K562 (cell line): ENCODE measurements at regions not wholly inside any gene's neighbourhood (a gene's known extent, or its start where the extent isn't known, plus 50 kb on each side); places are given as distances from the start of the nearest gene placed in this dataset.

ENCODE experiments used
- ATAC-seq: fragments of 200-7000 bp; cut with Tn5 transposase; 3 replicates; pipeline ENCODE4 v1.9.1; 2020; ENCODE audit warnings: moderate library complexity
- BruUV-seq: library from RNA; stranded (reverse); fragments of 400-500 nt; replicated peaks from 2 replicates; lab custom pipeline; 2021; lab: Mats Ljungman, UMichigan
- CTCF ChIA-PET: fragments of 300-600 bp; formaldehyde crosslinking; extraction: SDS; loops from one replicate; lab custom pipeline; 2021; ENCODE audit warnings: low intra/inter-chr PET ratio; lab: Yijun Ruan, JAX
- POLR2A ChIA-PET: fragments of 300-600, 350-650 bp; sonication (Branson Sonifier 250); formaldehyde crosslinking; extraction: SDS; loops from one replicate; lab custom pipeline; 2021; ENCODE audit warnings: antibody characterized with exemption, inconsistent platforms; lab: Yijun Ruan, JAX
- DNase-seq, 4 experiments: peaks; one replicate each; pipeline versions ENCODE4 v3.0.0 to v3.0.0-alpha.2; 2011 to 2018; ENCODE audit warnings: low spot score in 3 of 4, mixed read lengths in 3 of 4; ENCODE audit errors: extremely low read depth in 1 of 4
- FAIRE-seq: peaks from 2 replicates; lab custom pipeline; 2011; peaks lifted over from hg19 to GRCh38; lab: Jason Lieb, UNC
- H2AFZ ChIP-seq: 2 replicates; pipeline ENCODE4 v1.6.0; 2011; ENCODE audit warnings: low read depth, low read length, control low read depth, inconsistent platforms
- H3K27ac ChIP-seq: fragments of 200-600 bp; 3 replicates; pipeline ENCODE4 v1.8.0; 2011; ENCODE audit warnings: low read depth, mild to moderate bottlenecking, control low read depth, inconsistent platforms, low read length, moderate library complexity, mixed read lengths; ENCODE audit errors: extremely low read depth
- H3K27me3 ChIP-seq, 2 experiments: fragments of 300-600 bp in 1 of 2; 2 replicates in 1 of 2; 3 replicates in 1 of 2; pipeline versions ENCODE4 v1.6.0 to v1.8.0; 2011; ENCODE audit warnings: inconsistent platforms in 2 of 2, low read length in 2 of 2, mild to moderate bottlenecking in 1 of 2, mixed read lengths in 1 of 2, moderate library complexity in 1 of 2; ENCODE audit not compliant: control insufficient read depth in 2 of 2, insufficient read depth in 2 of 2
- H3K36me3 ChIP-seq: fragments of 300-600 bp; 3 replicates; pipeline ENCODE4 v1.8.0; 2011; ENCODE audit warnings: mild to moderate bottlenecking, low read length, inconsistent platforms; ENCODE audit not compliant: control insufficient read depth, insufficient read depth
- H3K4me1 ChIP-seq, 2 experiments: fragments of 200-600 bp in 1 of 2; replicated peaks in 1 of 2; 2 replicates in 1 of 2; 3 replicates in 1 of 2; pipeline versions ENCODE4 v1.5.1 to v1.8.0; 2011; ENCODE audit warnings: inconsistent platforms in 2 of 2, low read length in 2 of 2, mild to moderate bottlenecking in 1 of 2, mixed read lengths in 1 of 2, moderate library complexity in 1 of 2; ENCODE audit not compliant: control insufficient read depth in 2 of 2, insufficient read depth in 2 of 2
- H3K4me2 ChIP-seq: 2 replicates; pipeline ENCODE4 v1.6.1; 2011; ENCODE audit warnings: low read length, control low read depth, inconsistent platforms, mixed read lengths; ENCODE audit not compliant: insufficient read depth
- H3K4me3 ChIP-seq: fragments of 200-600 bp; sonication (generic), shearing (Covaris generic); 2 replicates; pipeline ENCODE4 v1.5.1; 2016; ENCODE audit warnings: control low read depth, inconsistent platforms
- H3K79me2 ChIP-seq: fragments of 200-600 bp; 3 replicates; pipeline ENCODE4 v1.8.0; 2011; ENCODE audit warnings: low read length, inconsistent platforms; ENCODE audit not compliant: control insufficient read depth, insufficient read depth
- H3K9ac ChIP-seq, 2 experiments: 2 replicates each; pipeline versions ENCODE4 v1.6.0 to v1.6.1; 2011; ENCODE audit warnings: low read depth in 2 of 2, low read length in 2 of 2, control low read depth in 1 of 2, inconsistent platforms in 1 of 2, mild to moderate bottlenecking in 1 of 2, mixed read lengths in 1 of 2; ENCODE audit not compliant: insufficient read depth in 1 of 2
- H3K9me1 ChIP-seq: one replicate; pipeline ENCODE4 v1.6.0; 2011; ENCODE audit warnings: inconsistent platforms, mild to moderate bottlenecking, low read length, moderate library complexity; ENCODE audit not compliant: control insufficient read depth, insufficient read depth
- H3K9me3 ChIP-seq: replicated peaks from 2 replicates; pipeline ENCODE4 v1.5.1; 2011; ENCODE audit warnings: low read depth, low read length, inconsistent platforms; ENCODE audit not compliant: control insufficient read depth, insufficient read depth
- H4K20me1 ChIP-seq: replicated peaks from 2 replicates; pipeline ENCODE4 v1.6.1; 2011; ENCODE audit warnings: low read length, inconsistent platforms, mixed read lengths; ENCODE audit not compliant: control insufficient read depth, insufficient read depth
- BRD9 ChIP-seq: fragments of 450-650 bp; IDR thresholded peaks from 2 replicates; pipeline ENCODE4 v1.6.1; 2018; ENCODE audit warnings: low read depth; ENCODE audit not compliant: partially characterized antibody
- DPF2 ChIP-seq: fragments of 450-650 bp; IDR thresholded peaks from 2 replicates; pipeline ENCODE4 v1.6.1; 2016
- ETS2 ChIP-seq: IDR thresholded peaks from 2 replicates; pipeline ENCODE4 v1.6.1; 2016; ENCODE audit warnings: borderline replicate concordance, missing genetic modification characterization, mild to moderate bottlenecking, moderate library complexity, missing compliant biosample characterization; ENCODE audit not compliant: poor library complexity, severe bottlenecking
- FOXM1 ChIP-seq, 2 experiments: fragments of 450-650 bp in 1 of 2; sonication (generic) in 1 of 2; formaldehyde crosslinking in 1 of 2; IDR thresholded peaks; 2 replicates each; pipeline versions ENCODE4 v1.6.1 to v1.9.0; 2017 to 2022; ENCODE audit warnings: low read depth in 2 of 2, mild to moderate bottlenecking in 2 of 2, missing genetic modification reagents in 1 of 2, moderate library complexity in 1 of 2
- MAZ ChIP-seq, 2 experiments: fragments of 450-650 bp in 1 of 2; sonication (generic) in 1 of 2; formaldehyde crosslinking; IDR thresholded peaks in 1 of 2; conservative IDR thresholded peaks in 1 of 2; 2 replicates each; pipeline versions ENCODE4 v1.4.0 to v1.5.0; 2020; ENCODE audit warnings: mild to moderate bottlenecking in 1 of 2, missing genetic modification reagents in 1 of 2
- NCOA4 ChIP-seq: fragments of 450-650 bp; IDR thresholded peaks from 2 replicates; pipeline ENCODE4 v1.6.1; 2018; ENCODE audit warnings: mild to moderate bottlenecking; ENCODE audit not compliant: partially characterized antibody
- NELFE ChIP-seq: IDR thresholded peaks from 2 replicates; pipeline ENCODE4 v1.6.1; 2011; ENCODE audit warnings: mild to moderate bottlenecking; ENCODE audit not compliant: insufficient read depth, insufficient read length
- WGBS: fragments of 100-300 bp; shearing (Covaris generic); methylation state at CpG from one replicate; pipeline ENCODE4 v1.1.6; 2016; ENCODE audit warnings: low coverage, mixed read lengths; ENCODE audit not compliant: insufficient coverage; ENCODE audit errors: missing lambda C conversion rate; 5-methylcytosine and 5-hydroxymethylcytosine counted together
- in situ Hi-C: fragments of 300-500 bp; cut with MboI; formaldehyde crosslinking; loops from 4 replicates; pipeline ENCODE4 v1.15.0; 2018; ENCODE audit warnings: inconsistent platforms, mixed read lengths
- intact Hi-C: fragments of 100-400 bp; cut with micrococcal nuclease; formaldehyde crosslinking; loops from 2 replicates; pipeline ENCODE4 v1.14.2; 2022
- TF ChIP-seq, protein P1 (sequence below): fragments of 250-450 bp; sonication (Bioruptor Pico); IDR thresholded peaks from 2 replicates; pipeline ENCODE4 v1.5.0; 2021; ENCODE audit warnings: mild to moderate bottlenecking, moderate library complexity
- TF ChIP-seq, protein P2 (sequence below): IDR thresholded peaks from 2 replicates; pipeline ENCODE4 v1.6.1; 2012; ENCODE audit warnings: low read depth, low read length, improper control_type of control experiment, borderline replicate concordance
- TF ChIP-seq, protein P3 (sequence below): sonication (generic); formaldehyde crosslinking; IDR thresholded peaks from 2 replicates; pipeline ENCODE4 v1.8.0; 2022; ENCODE audit warnings: mild to moderate bottlenecking, missing genetic modification reagents
- TF ChIP-seq, protein P4 (sequence below), 2 experiments: fragments of 450-650 bp; IDR thresholded peaks; 2 replicates each; pipeline ENCODE4 v1.6.1; 2016

DNA sequence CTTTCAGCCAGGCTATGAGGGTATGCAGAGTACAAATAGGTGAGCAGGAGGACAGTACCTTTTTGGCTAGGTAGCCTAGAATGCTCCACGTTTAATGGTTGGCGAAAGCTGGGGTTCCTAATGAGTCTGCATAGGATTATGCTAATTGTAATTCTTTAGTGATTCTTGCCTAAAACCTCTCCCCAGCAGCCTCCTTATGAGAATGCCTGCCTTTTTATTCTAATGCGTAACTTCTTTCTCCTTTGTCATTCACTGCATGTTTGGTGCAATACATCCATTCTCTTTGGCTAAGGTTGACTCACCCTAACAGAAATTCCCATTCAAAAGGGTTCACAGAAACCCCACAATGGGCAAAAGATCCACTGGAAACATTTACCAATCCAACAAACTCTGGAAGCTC lies 752.2 kb downstream of the FSCB start:
- no peak for TF ChIP-seq ETS2
- no peak for TF ChIP-seq BRD9
- no peak for TF ChIP-seq MAZ (CRISPR knock-in tag; conservative IDR thresholded peaks at IDR 0.05 in 1 of 2, IDR thresholded peaks at IDR 0.05 in 1 of 2)
- no peak for TF ChIP-seq FOXM1 (IDR thresholded peaks at IDR 0.05; ENCODE audit: low read depth)
- TF ChIP-seq FOXM1 (CRISPR knock-in tag; IDR thresholded peaks at IDR 0.05; ENCODE audit: low read depth) = no peak
- TF ChIP-seq, protein P1, sequence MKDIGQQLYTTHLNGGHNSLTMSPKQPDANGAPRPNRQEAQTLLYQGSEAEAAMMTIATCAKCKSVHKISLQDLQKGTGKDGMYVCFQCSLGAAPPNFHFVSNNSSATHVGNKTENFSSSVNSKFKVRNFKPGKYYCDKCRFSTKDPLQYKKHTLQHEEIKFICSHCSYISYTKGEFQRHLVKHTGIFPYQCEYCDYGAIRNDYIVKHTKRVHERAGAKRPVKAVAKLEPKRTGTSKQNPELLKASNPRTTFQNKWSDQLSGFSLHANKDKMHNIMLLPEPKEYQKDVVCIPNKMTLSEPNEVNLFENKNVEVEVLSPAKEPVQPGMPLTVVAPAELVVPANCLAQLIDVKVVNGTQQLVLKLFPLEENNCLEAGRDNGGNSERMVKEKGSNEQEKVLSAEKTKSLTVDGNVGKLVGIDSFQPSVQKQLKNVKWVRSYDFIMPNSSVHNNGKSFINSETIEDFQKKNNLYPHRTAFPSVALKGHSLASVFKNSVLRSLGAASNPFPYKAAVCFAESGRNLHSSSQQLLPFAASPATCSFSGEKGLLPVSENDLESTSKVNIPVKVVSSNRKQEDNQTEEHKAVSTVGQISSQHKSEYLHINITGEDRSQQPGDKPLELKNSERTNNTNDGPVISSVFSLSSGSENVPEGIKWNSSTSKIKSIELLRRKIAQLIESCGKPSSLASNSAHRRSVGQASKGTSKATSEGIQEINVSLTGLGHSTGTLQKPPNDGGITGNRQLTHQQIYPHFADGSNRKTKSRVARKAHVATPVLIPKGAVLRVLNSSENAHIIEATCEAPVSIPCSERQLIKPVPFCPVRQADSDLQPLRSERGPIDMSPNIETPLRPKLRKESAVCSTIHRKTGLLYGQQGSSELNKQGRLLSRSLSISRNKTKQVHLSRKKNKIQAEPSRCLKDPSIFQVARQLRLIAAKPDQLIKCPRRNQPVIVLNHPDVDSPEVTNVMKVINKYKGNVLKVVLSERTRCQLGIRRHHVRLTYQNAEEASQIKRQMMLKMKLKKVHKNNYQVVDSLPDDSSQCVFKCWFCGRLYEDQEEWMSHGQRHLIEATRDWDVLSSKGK (CRISPR knock-in tag) = no peak
- TF ChIP-seq, protein P2, sequence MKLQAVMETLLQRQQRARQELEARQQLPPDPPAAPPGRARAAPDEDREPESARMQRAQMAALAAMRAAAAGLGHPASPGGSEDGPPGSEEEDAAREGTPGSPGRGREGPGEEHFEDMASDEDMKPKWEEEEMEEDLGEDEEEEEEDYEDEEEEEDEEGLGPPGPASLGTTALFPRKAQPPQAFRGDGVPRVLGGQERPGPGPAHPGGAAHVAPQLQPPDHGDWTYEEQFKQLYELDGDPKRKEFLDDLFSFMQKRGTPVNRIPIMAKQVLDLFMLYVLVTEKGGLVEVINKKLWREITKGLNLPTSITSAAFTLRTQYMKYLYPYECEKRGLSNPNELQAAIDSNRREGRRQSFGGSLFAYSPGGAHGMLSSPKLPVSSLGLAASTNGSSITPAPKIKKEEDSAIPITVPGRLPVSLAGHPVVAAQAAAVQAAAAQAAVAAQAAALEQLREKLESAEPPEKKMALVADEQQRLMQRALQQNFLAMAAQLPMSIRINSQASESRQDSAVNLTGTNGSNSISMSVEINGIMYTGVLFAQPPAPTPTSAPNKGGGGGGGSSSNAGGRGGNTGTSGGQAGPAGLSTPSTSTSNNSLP = no peak
- TF ChIP-seq, protein P3, sequence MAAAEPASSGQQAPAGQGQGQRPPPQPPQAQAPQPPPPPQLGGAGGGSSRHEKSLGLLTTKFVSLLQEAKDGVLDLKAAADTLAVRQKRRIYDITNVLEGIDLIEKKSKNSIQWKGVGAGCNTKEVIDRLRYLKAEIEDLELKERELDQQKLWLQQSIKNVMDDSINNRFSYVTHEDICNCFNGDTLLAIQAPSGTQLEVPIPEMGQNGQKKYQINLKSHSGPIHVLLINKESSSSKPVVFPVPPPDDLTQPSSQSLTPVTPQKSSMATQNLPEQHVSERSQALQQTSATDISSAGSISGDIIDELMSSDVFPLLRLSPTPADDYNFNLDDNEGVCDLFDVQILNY (CRISPR knock-in tag) = no peak
- no peak for TF ChIP-seq NELFE
- TF ChIP-seq, protein P4, sequence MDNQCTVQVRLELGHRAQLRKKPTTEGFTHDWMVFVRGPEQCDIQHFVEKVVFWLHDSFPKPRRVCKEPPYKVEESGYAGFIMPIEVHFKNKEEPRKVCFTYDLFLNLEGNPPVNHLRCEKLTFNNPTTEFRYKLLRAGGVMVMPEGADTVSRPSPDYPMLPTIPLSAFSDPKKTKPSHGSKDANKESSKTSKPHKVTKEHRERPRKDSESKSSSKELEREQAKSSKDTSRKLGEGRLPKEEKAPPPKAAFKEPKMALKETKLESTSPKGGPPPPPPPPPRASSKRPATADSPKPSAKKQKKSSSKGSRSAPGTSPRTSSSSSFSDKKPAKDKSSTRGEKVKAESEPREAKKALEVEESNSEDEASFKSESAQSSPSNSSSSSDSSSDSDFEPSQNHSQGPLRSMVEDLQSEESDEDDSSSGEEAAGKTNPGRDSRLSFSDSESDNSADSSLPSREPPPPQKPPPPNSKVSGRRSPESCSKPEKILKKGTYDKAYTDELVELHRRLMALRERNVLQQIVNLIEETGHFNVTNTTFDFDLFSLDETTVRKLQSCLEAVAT (IDR thresholded peaks at IDR 0.05) = no peak
- no peak for TF ChIP-seq DPF2
- TF ChIP-seq NCOA4 = no peak
- ATAC-seq = no peak

More for the DNA sequence above, 752.2 kb downstream of the FSCB start:
- H2AFZ ChIP-seq = no peak overlapping the region
- FAIRE-seq (no peak), DNase-seq (no peak)
- H3K27ac ChIP-seq = no peak overlapping the region
- no peaks in the 10 kb centered on the region for H4K20me1 ChIP-seq
- H3K4me1 ChIP-seq = no peaks in the 10 kb centered on the region
- no TSS peak for BruUV-seq
- 0% methylated on average over 2 of the region's 3 CpGs for WGBS
- H3K4me3 ChIP-seq = no peak overlapping the region
- ChIA-PET POLR2A (no interaction called here), CTCF (no interaction called here)
- intact Hi-C loops = no loop called here
- no peaks in the 10 kb centered on the region for H3K79me2 ChIP-seq
- in situ Hi-C loops = no loop called here
- no peaks in the 10 kb centered on the region for H3K27me3 ChIP-seq
- H3K9me3 ChIP-seq = no peaks in the 10 kb centered on the region
- H3K9ac ChIP-seq = no peak overlapping the region
- H3K36me3 ChIP-seq = no peaks in the 10 kb centered on the region
- no peaks in the 10 kb centered on the region for H3K9me1 ChIP-seq
- no peak overlapping the region for H3K4me2 ChIP-seq
